OCI-LY1 (cell line): ENCODE measurements at regions not wholly inside any gene's neighbourhood (a gene's known extent, or its start where the extent isn't known, plus 50 kb on each side); places are given as distances from the start of the nearest gene placed in this dataset.

Experiments
- H2AFZ ChIP-seq: fragments of 200-600 bp; sonication (generic), shearing (Covaris generic); 2 replicates; pipeline ENCODE4 v1.6.0; 2014; ENCODE audit warnings: antibody characterized with exemption, mild to moderate bottlenecking, low read length
- H3F3A ChIP-seq: fragments of 200-600 bp; sonication (generic), shearing (Covaris generic); 2 replicates; pipeline ENCODE4 v1.6.0; 2014; ENCODE audit warnings: mild to moderate bottlenecking, antibody characterized with exemption, low read length, moderate library complexity; ENCODE audit not compliant: insufficient read depth
- H3K27ac ChIP-seq: fragments of 200-600 bp; sonication (generic); 2 replicates; pipeline ENCODE4 v1.5.1; 2014; ENCODE audit warnings: low read length, mixed run types, mild to moderate bottlenecking, low read depth; ENCODE audit not compliant: poor library complexity, severe bottlenecking
- H3K27me3 ChIP-seq: fragments of 200-600 bp; sonication (generic); 2 replicates; pipeline ENCODE4 v1.6.0; 2014; ENCODE audit warnings: antibody characterized with exemption, mild to moderate bottlenecking, low read length, moderate library complexity; ENCODE audit not compliant: insufficient read depth
- H3K36me3 ChIP-seq: fragments of 200-600 bp; sonication (generic); 2 replicates; pipeline ENCODE4 v1.6.1; 2014; ENCODE audit warnings: mild to moderate bottlenecking, antibody characterized with exemption, low read length, moderate library complexity, mixed read lengths; ENCODE audit not compliant: insufficient read depth
- H3K4me1 ChIP-seq: fragments of 200-600 bp; sonication (generic); 2 replicates; pipeline ENCODE4 v1.5.1; 2014; ENCODE audit warnings: mild to moderate bottlenecking, low read length, moderate library complexity; ENCODE audit not compliant: insufficient read depth, severe bottlenecking
- H3K4me2 ChIP-seq: fragments of 200-600 bp; sonication (generic), shearing (Covaris generic); 2 replicates; pipeline ENCODE4 v1.6.1; 2014; ENCODE audit warnings: low read length
- H3K4me3 ChIP-seq: fragments of 200-600 bp; sonication (generic); 2 replicates; pipeline ENCODE4 v1.5.1; 2014; ENCODE audit warnings: low read length, low read depth, mild to moderate bottlenecking, mixed read lengths; ENCODE audit not compliant: poor library complexity, severe bottlenecking
- H3K79me2 ChIP-seq: fragments of 200-600 bp; shearing (Covaris generic); 2 replicates; pipeline ENCODE4 v1.6.1; 2016; ENCODE audit warnings: mixed run types, low read length, mixed read lengths; ENCODE audit not compliant: insufficient read depth
- H3K9ac ChIP-seq: fragments of 200-600 bp; sonication (generic), shearing (Covaris generic); 2 replicates; pipeline ENCODE4 v1.6.1; 2014; ENCODE audit warnings: mild to moderate bottlenecking, low read length, mixed read lengths
- H3K9me2 ChIP-seq: fragments of 200-600 bp; sonication (generic), shearing (Covaris generic); 2 replicates; pipeline ENCODE4 v1.6.1; 2014; ENCODE audit warnings: low read depth, mild to moderate bottlenecking, low read length, mixed read lengths
- H3K9me3 ChIP-seq: fragments of 200-600 bp; shearing (Covaris generic); 2 replicates; pipeline ENCODE4 v1.6.1; 2014; ENCODE audit warnings: low read length, mixed read lengths
- H4K20me1 ChIP-seq: fragments of 200-600 bp; sonication (generic), shearing (Covaris generic); 2 replicates; pipeline ENCODE4 v1.6.0; 2016; ENCODE audit warnings: mild to moderate bottlenecking, low read length; ENCODE audit not compliant: insufficient read depth
- CTCF ChIP-seq: fragments of 200-600 bp; sonication (generic), shearing (Covaris generic); IDR thresholded peaks from 2 replicates; pipeline ENCODE4 v1.5.1; 2017; ENCODE audit warnings: mild to moderate bottlenecking, antibody characterized with exemption, low read length, moderate library complexity, mixed read lengths
- EZH2 ChIP-seq: fragments of 200-600 bp; sonication (generic), shearing (Covaris generic); IDR thresholded peaks from 2 replicates; pipeline ENCODE4 v1.8.0; 2017; ENCODE audit warnings: borderline replicate concordance, mixed run types, mild to moderate bottlenecking, antibody characterized with exemption, low read length, moderate library complexity, mixed read lengths

DNA sequence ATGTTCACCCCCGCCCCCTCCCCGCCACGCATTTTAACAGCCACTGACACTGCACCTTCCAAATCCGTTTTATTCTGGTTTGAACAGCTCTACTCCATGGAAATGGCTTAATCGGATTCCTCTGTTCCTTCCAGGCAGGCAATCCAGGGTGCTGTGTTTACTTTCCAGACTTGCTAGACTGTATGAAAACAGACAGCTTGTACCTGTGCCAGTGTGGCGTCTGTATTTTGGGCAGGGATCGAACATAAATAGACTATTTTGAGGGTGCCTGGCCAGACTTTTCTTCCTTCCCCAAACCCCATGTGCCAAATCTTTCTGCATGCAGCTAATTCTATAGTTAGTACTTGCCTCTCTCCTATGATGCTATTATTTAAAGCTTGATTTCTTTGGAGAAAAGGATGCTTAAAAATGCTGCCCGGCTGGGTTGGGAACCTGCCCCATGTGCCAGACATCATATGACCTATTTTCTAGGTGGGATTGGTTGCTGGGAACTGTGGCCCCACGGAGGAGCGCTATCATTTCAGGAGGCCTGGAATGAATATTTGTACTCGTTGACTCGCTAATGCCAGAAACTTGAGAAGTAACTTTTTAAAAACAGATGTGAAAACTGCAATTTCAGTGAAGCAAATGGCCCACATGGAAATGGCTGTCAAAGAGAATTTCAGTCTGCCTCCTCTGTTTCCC, 814.8 kb downstream of the BRD1 start:
- H3K36me3 ChIP-seq: no peaks in the 10 kb centered on the region
- no peaks in the 10 kb centered on the region for H3K4me1 ChIP-seq
- no peak overlapping the region for H3K4me3 ChIP-seq
- H2AFZ ChIP-seq: no peak overlapping the region
- 0 out of 2 replicates have a peak, but pooled peaks cover 6% of the 10 kb centered on the region for H3K27me3 ChIP-seq
- TF ChIP-seq CTCF: no peak
- TF ChIP-seq EZH2: no peak
- H3K9me3 ChIP-seq: no peaks in the 10 kb centered on the region
- H3F3A ChIP-seq: no peaks in the 10 kb centered on the region
- no peaks in the 10 kb centered on the region for H3K79me2 ChIP-seq
- H3K9me2 ChIP-seq: no peaks in the 10 kb centered on the region
- H4K20me1 ChIP-seq: no peaks in the 10 kb centered on the region
- H3K4me2 ChIP-seq: no peak overlapping the region
- H3K9ac ChIP-seq: no peak overlapping the region
- H3K27ac ChIP-seq: no peak overlapping the region

DNA sequence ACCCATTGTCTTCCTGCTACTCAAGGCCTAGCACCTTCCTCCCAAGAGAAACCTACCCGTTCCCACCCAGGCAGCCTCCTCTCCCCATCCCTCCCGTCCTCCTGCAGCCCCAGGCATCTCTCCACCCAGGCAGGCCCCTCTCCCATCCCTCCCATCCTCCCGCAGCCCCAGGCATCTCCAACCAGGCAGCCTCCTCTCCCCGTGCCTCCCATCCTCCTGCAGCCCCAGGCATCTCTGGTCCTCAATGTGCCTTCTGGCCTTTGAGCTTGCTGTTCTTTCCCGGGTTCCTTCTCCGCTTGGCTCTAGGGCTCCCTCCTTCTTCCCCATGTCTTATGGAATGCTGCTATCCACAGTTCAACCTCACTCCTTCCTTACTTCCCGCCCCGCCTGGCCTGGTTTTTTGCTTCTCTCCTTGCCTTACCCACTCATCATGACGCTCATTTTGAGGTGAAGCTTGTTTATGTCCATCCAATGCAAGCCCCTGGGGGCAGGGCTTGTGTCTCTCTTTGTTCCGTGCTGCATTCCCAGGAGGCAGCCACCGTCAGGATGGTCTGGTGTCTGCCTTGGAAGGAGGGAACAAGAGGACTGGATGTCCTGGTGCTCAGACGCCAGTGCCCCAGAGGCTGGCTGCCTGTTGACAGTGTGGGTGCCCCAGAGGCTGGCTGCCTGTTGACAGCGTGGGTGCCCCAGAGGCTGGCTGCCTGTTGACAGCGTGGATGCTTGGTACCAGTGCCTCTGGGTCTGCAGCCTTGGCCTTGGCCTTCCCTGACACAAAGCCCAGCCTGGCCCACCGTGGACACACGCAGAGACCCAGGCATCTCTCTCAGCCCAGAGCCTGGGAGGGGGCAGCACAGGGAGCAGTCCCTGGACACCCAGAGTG, 815.7 kb downstream of the BRD1 start:
- no peaks in the 10 kb centered on the region for H3K36me3 ChIP-seq
- no peak overlapping the region for H3K27ac ChIP-seq
- H3F3A ChIP-seq: no peaks in the 10 kb centered on the region
- no peaks in the 10 kb centered on the region for H3K79me2 ChIP-seq
- no peak overlapping the region for H3K4me3 ChIP-seq
- no peak overlapping the region for H3K4me2 ChIP-seq
- H4K20me1 ChIP-seq: no peaks in the 10 kb centered on the region
- no peak overlapping the region for H3K9ac ChIP-seq
- no peaks in the 10 kb centered on the region for H3K4me1 ChIP-seq
- no peaks in the 10 kb centered on the region for H3K9me2 ChIP-seq
- H3K27me3 ChIP-seq: 0 out of 2 replicates have a peak, but pooled peaks cover 6% of the 10 kb centered on the region
- TF ChIP-seq EZH2: no peak
- no peak for TF ChIP-seq CTCF
- no peaks in the 10 kb centered on the region for H3K9me3 ChIP-seq
- H2AFZ ChIP-seq: no peak overlapping the region

DNA sequence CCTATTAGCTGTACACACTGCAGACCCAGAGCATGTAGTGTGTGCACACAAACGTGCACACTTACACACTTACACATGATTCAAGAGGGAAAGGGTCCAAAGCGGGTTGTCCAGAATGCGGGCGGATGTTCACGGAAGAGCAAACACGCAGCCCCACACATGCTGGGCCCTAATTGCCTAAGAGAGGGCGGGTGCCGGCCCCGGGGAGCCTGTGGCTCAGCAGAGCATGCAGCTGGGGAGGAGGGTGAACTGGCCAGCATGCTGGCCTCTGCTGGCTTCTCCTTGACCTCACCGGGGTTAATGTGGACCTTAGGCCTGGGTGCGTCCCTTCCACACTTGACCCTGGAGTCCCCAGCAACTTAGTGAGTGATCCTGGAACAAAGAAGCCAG, 816.3 kb downstream of the BRD1 start:
- H3K9ac ChIP-seq: no peak overlapping the region
- TF ChIP-seq CTCF (no peak), EZH2 (no peak)
- H3K27ac ChIP-seq: no peak overlapping the region
- H3K79me2 ChIP-seq: no peaks in the 10 kb centered on the region
- H3F3A ChIP-seq: no peaks in the 10 kb centered on the region
- H3K4me2 ChIP-seq: no peak overlapping the region
- 0 out of 2 replicates have a peak, but pooled peaks cover 6% of the 10 kb centered on the region for H3K27me3 ChIP-seq
- no peaks in the 10 kb centered on the region for H3K4me1 ChIP-seq
- H3K36me3 ChIP-seq: no peaks in the 10 kb centered on the region
- no peaks in the 10 kb centered on the region for H4K20me1 ChIP-seq
- no peaks in the 10 kb centered on the region for H3K9me3 ChIP-seq
- H3K9me2 ChIP-seq: no peaks in the 10 kb centered on the region
- no peak overlapping the region for H2AFZ ChIP-seq
- no peak overlapping the region for H3K4me3 ChIP-seq
